IMR-90 (cell line): ENCODE measurements at regions not wholly inside any gene's neighbourhood (a gene's known extent, or its start where the extent isn't known, plus 50 kb on each side); places are given as distances from the start of the nearest gene placed in this dataset.

Experiments used
- ATAC-seq: fragments of 200-7000 bp; cut with Tn5 transposase; 2 replicates; pipeline ENCODE4 v1.9.1; 2020; ENCODE audit warnings: low read depth, mild to moderate bottlenecking, moderate library complexity
- BruUV-seq: library from RNA; stranded (reverse); fragments of 400-500 nt; replicated peaks from 2 replicates; lab custom pipeline; 2021; lab: Mats Ljungman, UMichigan
- CTCF ChIA-PET: fragments of 300-600 bp; formaldehyde crosslinking; extraction: SDS; loops from one replicate; lab custom pipeline; 2021; ENCODE audit warnings: antibody characterized with exemption; lab: Yijun Ruan, JAX
- POLR2A ChIA-PET: fragments of 300-600 bp; sonication (Branson Sonifier 250); formaldehyde crosslinking; loops from one replicate; lab custom pipeline; 2022; ENCODE audit warnings: antibody characterized with exemption; ENCODE audit not compliant: unreplicated experiment; lab: Charles Lee
- DNase-seq: peaks from one replicate; pipeline ENCODE4 v3.0.0; 2013
- H2AFZ ChIP-seq: replicated peaks from 2 replicates; pipeline ENCODE3; 2013; ENCODE audit warnings: low read length, mild to moderate bottlenecking; ENCODE audit not compliant: poor library complexity
- H2AK5ac ChIP-seq: 2 replicates; pipeline ENCODE4 v1.6.1; 2013; ENCODE audit warnings: low read depth, low read length, inconsistent platforms
- H2AK9ac ChIP-seq: replicated peaks from 2 replicates; pipeline ENCODE3; 2013; ENCODE audit warnings: mild to moderate bottlenecking, low read depth, low read length, moderate library complexity; ENCODE audit not compliant: poor library complexity
- H2BK120ac ChIP-seq: 2 replicates; pipeline ENCODE4 v1.6.1; 2013; ENCODE audit warnings: low read depth, low read length, inconsistent platforms
- H2BK15ac ChIP-seq: 3 replicates; pipeline ENCODE4 v1.6.1; 2013; ENCODE audit warnings: low read depth, low read length, inconsistent platforms
- H2BK20ac ChIP-seq: 2 replicates; pipeline ENCODE4 v1.6.1; 2013; ENCODE audit warnings: low read depth, mild to moderate bottlenecking, inconsistent platforms, low read length, moderate library complexity
- H2BK5ac ChIP-seq: 2 replicates; pipeline ENCODE4 v1.6.1; 2013; ENCODE audit warnings: mild to moderate bottlenecking, low read depth, low read length, inconsistent platforms; ENCODE audit not compliant: poor library complexity, severe bottlenecking
- H3K14ac ChIP-seq: replicated peaks from 2 replicates; pipeline ENCODE4 v1.6.1; 2013; ENCODE audit warnings: low read depth, low read length, inconsistent platforms
- H3K18ac ChIP-seq: 2 replicates; pipeline ENCODE4 v1.6.1; 2013; ENCODE audit warnings: low read depth, low read length, control low read depth
- H3K23ac ChIP-seq: 2 replicates; pipeline ENCODE4 v1.6.1; 2013; ENCODE audit warnings: low read depth, low read length, inconsistent platforms
- H3K27ac ChIP-seq: 2 replicates; pipeline ENCODE4 v1.5.1; 2013; ENCODE audit warnings: mild to moderate bottlenecking, control low read depth, low read length; ENCODE audit not compliant: insufficient read depth
- H3K27me3 ChIP-seq: 2 replicates; pipeline ENCODE4 v1.6.1; 2013; ENCODE audit warnings: low read length; ENCODE audit not compliant: control insufficient read depth, insufficient read depth
- H3K36me3 ChIP-seq: 2 replicates; pipeline ENCODE4 v1.6.1; 2013; ENCODE audit warnings: low read length, mixed read lengths; ENCODE audit not compliant: control insufficient read depth, insufficient read depth
- H3K4ac ChIP-seq: 2 replicates; pipeline ENCODE4 v1.6.1; 2013; ENCODE audit warnings: low read depth, low read length, inconsistent platforms
- H3K4me1 ChIP-seq: 2 replicates; pipeline ENCODE4 v1.6.1; 2013; ENCODE audit warnings: low read length, mixed read lengths; ENCODE audit not compliant: control insufficient read depth, insufficient read depth
- H3K4me2 ChIP-seq: 2 replicates; pipeline ENCODE4 v1.6.1; 2013; ENCODE audit warnings: low read depth, mild to moderate bottlenecking, control low read depth, low read length, moderate library complexity
- H3K4me3 ChIP-seq: 2 replicates; pipeline ENCODE4 v1.5.1; 2013; ENCODE audit warnings: low read depth, mild to moderate bottlenecking, control low read depth, low read length, moderate library complexity; ENCODE audit not compliant: insufficient read depth
- H3K56ac ChIP-seq: 2 replicates; pipeline ENCODE4 v1.6.1; 2013; ENCODE audit warnings: low read length, inconsistent platforms; ENCODE audit not compliant: insufficient read depth; ENCODE audit errors: extremely low read depth
- H3K79me1 ChIP-seq, 2 experiments: 2 replicates each; pipeline ENCODE4 v1.6.1; 2013; ENCODE audit warnings: low read length in 2 of 2, inconsistent platforms in 1 of 2, low read depth in 1 of 2
- H3K9ac ChIP-seq: 2 replicates; pipeline ENCODE4 v1.6.1; 2013; ENCODE audit warnings: low read depth, low read length, control low read depth
- H3K9me1 ChIP-seq: 2 replicates; pipeline ENCODE4 v1.6.1; 2013; ENCODE audit warnings: low read length, inconsistent platforms; ENCODE audit not compliant: insufficient read depth
- H3K9me3 ChIP-seq: 2 replicates; pipeline ENCODE4 v1.6.1; 2013; ENCODE audit warnings: low read length; ENCODE audit not compliant: control insufficient read depth, insufficient read depth
- H4K20me1 ChIP-seq: 2 replicates; pipeline ENCODE4 v1.6.1; 2013; ENCODE audit warnings: low read length, inconsistent platforms; ENCODE audit not compliant: insufficient read depth
- H4K5ac ChIP-seq: 2 replicates; pipeline ENCODE4 v1.6.1; 2013; ENCODE audit warnings: mild to moderate bottlenecking, low read depth, low read length, control low read depth
- H4K8ac ChIP-seq, 2 experiments: 2 replicates each; pipeline ENCODE4 v1.6.1; 2013; ENCODE audit warnings: low read depth in 2 of 2, low read length in 2 of 2, control low read depth in 1 of 2, inconsistent platforms in 1 of 2
- H4K91ac ChIP-seq: 2 replicates; pipeline ENCODE4 v1.6.1; 2013; ENCODE audit warnings: low read depth, low read length, inconsistent platforms; ENCODE audit not compliant: insufficient read depth
- CHD1 ChIP-seq: IDR thresholded peaks from 2 replicates; pipeline ENCODE4 v1.6.1; 2012; ENCODE audit warnings: low read depth, low read length, improper control_type of control experiment
- ELK1 ChIP-seq: fragments of 150-350 bp; IDR thresholded peaks from 2 replicates; pipeline ENCODE4 v1.6.1; 2016; ENCODE audit warnings: low read depth, mild to moderate bottlenecking, low read length, moderate library complexity, borderline replicate concordance
- MXI1 ChIP-seq: IDR thresholded peaks from 2 replicates; pipeline ENCODE4 v1.6.1; 2012; ENCODE audit warnings: low read depth, mild to moderate bottlenecking, low read length, moderate library complexity, borderline replicate concordance
- NFE2L2 ChIP-seq: fragments of 150-350 bp; IDR thresholded peaks from 2 replicates; pipeline ENCODE4 v1.6.1; 2016; ENCODE audit warnings: low read depth, mild to moderate bottlenecking, low read length
- USF2 ChIP-seq: fragments of 150-350 bp; IDR thresholded peaks from 2 replicates; pipeline ENCODE4 v1.6.1; 2017; ENCODE audit warnings: mild to moderate bottlenecking, antibody characterized with exemption, low read length, low read depth
- WGBS, 2 experiments: methylation state at CpG; one replicate each; pipeline versions ENCODE4 v1.1.5 to v1.1.7; 2013; ENCODE audit warnings: missing lambda C conversion rate in 2 of 2; ENCODE audit not compliant: insufficient read length in 1 of 2; ENCODE audit errors: extremely low coverage in 2 of 2; 5-methylcytosine and 5-hydroxymethylcytosine counted together
- dilution Hi-C: fragments of 300-500 bp; cut with HindIII; formaldehyde crosslinking; loops from one replicate; pipeline ENCODE4 v1.14.3; 2018; ENCODE audit warnings: low sequenced_read_pairs; ENCODE audit not compliant: unreplicated experiment
- in situ Hi-C: fragments of 300-500 bp; cut with MboI; formaldehyde crosslinking; loops from 3 replicates; pipeline ENCODE4 v1.14.3; 2019; ENCODE audit warnings: low sequenced_read_pairs, inconsistent platforms, mixed read lengths
- intact Hi-C: fragments of 100-400 bp; cut with micrococcal nuclease; formaldehyde crosslinking; loops from 2 replicates; pipeline ENCODE4 v1.10.0; 2022

GRCh38 chr5:21263361-21263760, 1275.4 kb upstream of the CDH18 start:
- Histone ChIP-seq H3K4me2 (no peak overlapping the region), H2BK5ac (no peak overlapping the region), H3K4ac (no peak overlapping the region), H2BK120ac (no peak overlapping the region), H2BK15ac (no peak overlapping the region), H3K4me1 (no peaks in the 10 kb centered on the region), H4K91ac (no peak overlapping the region), H4K8ac (no peak overlapping the region), H2AK5ac (no peak overlapping the region), H4K20me1 (no peaks in the 10 kb centered on the region), H2AFZ (no peak overlapping the region), H3K18ac (no peak overlapping the region), H3K79me1 (no peaks in the 10 kb centered on the region), H3K27ac (no peak overlapping the region), H3K9ac (no peak overlapping the region), H2AK9ac (no peak overlapping the region), H4K5ac (no peak overlapping the region), H3K27me3 (no peaks in the 10 kb centered on the region), H3K56ac (no peak overlapping the region), H3K36me3 (no peaks in the 10 kb centered on the region), H2BK20ac (no peak overlapping the region), H3K4me3 (no peak overlapping the region), H3K23ac (no peak overlapping the region), H3K14ac (no peak overlapping the region), H3K9me3 (no peaks in the 10 kb centered on the region), H3K9me1 (no peaks in the 10 kb centered on the region)
- DNase-seq (no peak), ATAC-seq (no peak)
- intact Hi-C loops = no loop called here
- ChIA-PET CTCF (no interaction called here), POLR2A (no interaction called here)
- no CpG with 5 or more reads among the region's 2 CpGs for WGBS, 2 experiments
- dilution Hi-C loops = no loop called here
- no TSS peak for BruUV-seq
- TF ChIP-seq USF2 = no peak
- TF ChIP-seq ELK1 = no peak
- TF ChIP-seq CHD1 = no peak
- no peak for TF ChIP-seq MXI1
- TF ChIP-seq NFE2L2 = no peak
- in situ Hi-C loops = no loop called here
